Heart left ventricle (tissue), 16 donors: ENCODE measurements at regions not wholly inside any gene's neighbourhood (a gene's known extent, or its start where the extent isn't known, plus 50 kb on each side); places are given as distances from the start of the nearest gene placed in this dataset.
A peak's percentile ranks its signal among the peaks of the same experiment; 100 is the strongest.

Experiments
- ATAC-seq, 4 donors: fragments of 200-7000 bp; cut with Tn5 transposase; one replicate each; pipeline ENCODE4 v1.9.1; 2020 to 2022; ENCODE audit warnings: moderate library complexity in 4 of 4, mild to moderate bottlenecking in 3 of 4, moderate number of reproducible peaks in 1 of 4
- DNase-seq, 5 donors: peaks; one replicate each; pipeline ENCODE4 v3.0.0-alpha.2; 2020
- H3K27ac ChIP-seq, 12 donors: fragments of 200-600 bp; sonication (generic) in 4 of 12; one replicate each; pipeline versions ENCODE4 v1.5.0 to v1.8.0; 2016 to 2022; ENCODE audit warnings: mild to moderate bottlenecking in 2 of 12
- H3K27me3 ChIP-seq, 9 donors: fragments of 200-600 bp; sonication (generic) in 2 of 9; one replicate each; pipeline versions ENCODE4 v1.5.1 to v1.8.0; 2016 to 2022; ENCODE audit warnings: mild to moderate bottlenecking in 3 of 9
- H3K36me3 ChIP-seq, 9 donors: fragments of 200-600 bp; sonication (generic) in 2 of 9; one replicate each; pipeline versions ENCODE4 v1.5.0 to v1.8.0; 2018 to 2022; ENCODE audit warnings: mild to moderate bottlenecking in 2 of 9
- H3K4me1 ChIP-seq, 12 donors: fragments of 200-600 bp; sonication (generic) in 4 of 12; one replicate each; pipeline versions ENCODE4 v1.5.0 to v1.8.0; 2016 to 2022; ENCODE audit warnings: mild to moderate bottlenecking in 3 of 12
- H3K4me3 ChIP-seq, 12 donors: fragments of 200-600 bp; sonication (generic) in 4 of 12; one replicate each; pipeline versions ENCODE4 v1.5.0 to v1.8.0; 2017 to 2022; ENCODE audit warnings: mild to moderate bottlenecking in 9 of 12, moderate library complexity in 4 of 12
- H3K9me3 ChIP-seq, 12 donors: fragments of 200-600 bp; sonication (generic) in 4 of 12; one replicate each; pipeline versions ENCODE4 v1.5.0 to v1.8.0; 2016 to 2022; ENCODE audit warnings: mild to moderate bottlenecking in 1 of 12
- CTCF ChIP-seq, 12 donors: fragments of 200-600 bp; sonication (generic) in 4 of 12; IDR thresholded peaks; one replicate each; pipeline versions ENCODE4 v1.5.0 to v1.8.0; 2018 to 2022; ENCODE audit warnings: antibody characterized with exemption in 12 of 12, mild to moderate bottlenecking in 5 of 12
- POLR2A ChIP-seq, 2 donors: fragments of 450-650 bp; IDR thresholded peaks; one replicate each; pipeline ENCODE4 v1.6.1; 2017; ENCODE audit warnings: antibody characterized with exemption in 2 of 2, mild to moderate bottlenecking in 2 of 2, moderate library complexity in 2 of 2
- WGBS, 4 donors: extraction: QIAGEN DNeasy Blood & Tissue Kit in 2 of 4; methylation state at CpG; one replicate each; pipeline versions ENCODE4 v1.1.5 to v1.1.7; 2013 to 2018; 5-methylcytosine and 5-hydroxymethylcytosine counted together
- intact Hi-C, 10 donors: fragments of 100-400 bp; cut with DNase I; formaldehyde crosslinking; loops; one replicate each; pipeline versions ENCODE4 v1.11.1 to v1.14.2; 2022
- donor health status: ischemic (EF 13 %, LVEDD 7.1; RV severe dilation, severe dysfunction).
- donor health status: healthy with polysubstance abuse.
- donor health status: DM: no; HTN: yes; CAD: no.
- donor health status: DM: no; HTN: no; CAD: no.
- donor health status: ischemic (EF 25% LVEDD 6.9; RV normal size, moderate dysfunction).
- donor health status: ischemic (EF 25% LVEDD 5.7; RV mildly dilated, moderate dysfunction).
- donor health status: healthy.
- donor health status: DM: yes; HTN: yes; CAD: no.
- donor health status: ischemic (EF 35%, LVEDD 5.7; RV mildly dilated, moderate dysfunction).
- donor health status: nonischemic (EF 11% LVEDD 7.7; RV severe dilation, severe dysfunction).
- donor health status: DM: yes; HTN: yes; CAD: no.
- donor health status: PGD.
- donor health status: ischemic (EF 29% LVEDD 5.4; RV normal size, mild dysfunction).
- donor health status: nonischemic (EF 23%, LVEDD 6.1; RV moderate dilation, normal function).

- Histone ChIP-seq H3K9me3 (no peaks in the 10 kb centered on the region), H3K27ac (no peak overlapping the region), H3K27me3 (no peaks in the 10 kb centered on the region), H3K4me1 (peaks cover 0 to 6% (median 0%) of the 10 kb centered on the region in 12 donors), H3K4me3 (no peak overlapping the region), H3K36me3 (no peaks in the 10 kb centered on the region)
- WGBS, 4 donors, result 90 to 96% (median 93%) methylated on average over 7 of the region's 7 CpGs
- ATAC-seq (no peak), DNase-seq (no peak)
- intact Hi-C loops, result no loop called here
- TF ChIP-seq POLR2A (IDR thresholded peaks at IDR 0.05) (no peak), CTCF (IDR thresholded peaks at IDR 0.05) (no peak)
Measured at GRCh38 chr3:72116226-72116625, 331.3 kb upstream of the PROK2 start.

GRCh38 chr3:72115307-72115706 lies 330.4 kb upstream of the PROK2 start:
- TF ChIP-seq CTCF (IDR thresholded peaks at IDR 0.05) (no peak), POLR2A (IDR thresholded peaks at IDR 0.05) (no peak)
- DNase-seq (no peak), ATAC-seq (no peak)
- peaks cover 0 to 6% (median 0%) of the 10 kb centered on the region in 12 donors for H3K4me1 ChIP-seq
- H3K27ac ChIP-seq, result no peak overlapping the region
- H3K9me3 ChIP-seq, result no peaks in the 10 kb centered on the region
- intact Hi-C loops, result no loop called here
- no peaks in the 10 kb centered on the region for H3K36me3 ChIP-seq
- H3K27me3 ChIP-seq, result no peaks in the 10 kb centered on the region
- no peak overlapping the region for H3K4me3 ChIP-seq
- 95 to 98% (median 96%) methylated on average over 6 of the region's 6 CpGs for WGBS, 4 donors

GRCh38 chr3:72114773-72115172 lies 329.8 kb upstream of the PROK2 start:
- Histone ChIP-seq H3K9me3 (no peaks in the 10 kb centered on the region), H3K36me3 (no peaks in the 10 kb centered on the region), H3K27me3 (no peaks in the 10 kb centered on the region), H3K27ac (no peak overlapping the region), H3K4me3 (no peak overlapping the region), H3K4me1 (peaks cover 0 to 6% (median 0%) of the 10 kb centered on the region in 12 donors)
- WGBS, 4 donors, result 64 to 69% (median 67%) methylated on average over 5 of the region's 5 CpGs
- intact Hi-C loops, result no loop called here
- TF ChIP-seq CTCF (IDR thresholded peaks at IDR 0.05) (no peak), POLR2A (IDR thresholded peaks at IDR 0.05) (no peak)
- DNase-seq, result no peak
- ATAC-seq, result peak in 3 of 4 donors; percentile 39 to 61 (median 42)

GRCh38 chr3:72113964-72114363 lies 329.0 kb upstream of the PROK2 start:
- DNase-seq (no peak), ATAC-seq (no peak)
- no peak overlapping the region for H3K4me3 ChIP-seq
- H3K27ac ChIP-seq, result no peak overlapping the region
- WGBS, 4 donors, result 87 to 96% (median 93%) methylated on average over 3 of the region's 3 CpGs
- no peaks in the 10 kb centered on the region for H3K27me3 ChIP-seq
- intact Hi-C loops, result no loop called here
- peaks cover 0 to 6% (median 0%) of the 10 kb centered on the region in 12 donors for H3K4me1 ChIP-seq
- H3K36me3 ChIP-seq, result no peaks in the 10 kb centered on the region
- TF ChIP-seq CTCF (IDR thresholded peaks at IDR 0.05) (no peak), POLR2A (IDR thresholded peaks at IDR 0.05) (no peak)
- no peaks in the 10 kb centered on the region for H3K9me3 ChIP-seq
